Heart left ventricle (tissue), 13 donors: ENCODE measurements at regions not wholly inside any gene's neighbourhood (a gene's known extent, or its start where the extent isn't known, plus 50 kb on each side); places are given as distances from the start of the nearest gene placed in this dataset.

ENCODE experiments used
- POLR2A ChIP-seq, 2 donors: fragments of 450-650 bp; IDR thresholded peaks; one replicate each; pipeline ENCODE4 v1.6.1; 2017; ENCODE audit warnings: antibody characterized with exemption in 2 of 2, mild to moderate bottlenecking in 2 of 2, moderate library complexity in 2 of 2
- TF ChIP-seq, protein P1 (sequence below), 12 donors: fragments of 200-600 bp; sonication (generic) in 4 of 12; IDR thresholded peaks; one replicate each; pipeline versions ENCODE4 v1.5.0 to v1.8.0; 2018 to 2022; ENCODE audit warnings: antibody characterized with exemption in 12 of 12, mild to moderate bottlenecking in 5 of 12
- donor health status: ischemic (EF 13 %, LVEDD 7.1; RV severe dilation, severe dysfunction).
- donor health status: DM: no; HTN: yes; CAD: no.
- donor health status: DM: no; HTN: no; CAD: no.
- donor health status: ischemic (EF 25% LVEDD 6.9; RV normal size, moderate dysfunction).
- donor health status: ischemic (EF 25% LVEDD 5.7; RV mildly dilated, moderate dysfunction).
- donor health status: ischemic (EF 35%, LVEDD 5.7; RV mildly dilated, moderate dysfunction).
- donor health status: nonischemic (EF 11% LVEDD 7.7; RV severe dilation, severe dysfunction).
- donor health status: DM: yes; HTN: yes; CAD: no.
- donor health status: PGD.
- donor health status: ischemic (EF 29% LVEDD 5.4; RV normal size, mild dysfunction).
- donor health status: nonischemic (EF 23%, LVEDD 6.1; RV moderate dilation, normal function).

- TF ChIP-seq, protein P1, sequence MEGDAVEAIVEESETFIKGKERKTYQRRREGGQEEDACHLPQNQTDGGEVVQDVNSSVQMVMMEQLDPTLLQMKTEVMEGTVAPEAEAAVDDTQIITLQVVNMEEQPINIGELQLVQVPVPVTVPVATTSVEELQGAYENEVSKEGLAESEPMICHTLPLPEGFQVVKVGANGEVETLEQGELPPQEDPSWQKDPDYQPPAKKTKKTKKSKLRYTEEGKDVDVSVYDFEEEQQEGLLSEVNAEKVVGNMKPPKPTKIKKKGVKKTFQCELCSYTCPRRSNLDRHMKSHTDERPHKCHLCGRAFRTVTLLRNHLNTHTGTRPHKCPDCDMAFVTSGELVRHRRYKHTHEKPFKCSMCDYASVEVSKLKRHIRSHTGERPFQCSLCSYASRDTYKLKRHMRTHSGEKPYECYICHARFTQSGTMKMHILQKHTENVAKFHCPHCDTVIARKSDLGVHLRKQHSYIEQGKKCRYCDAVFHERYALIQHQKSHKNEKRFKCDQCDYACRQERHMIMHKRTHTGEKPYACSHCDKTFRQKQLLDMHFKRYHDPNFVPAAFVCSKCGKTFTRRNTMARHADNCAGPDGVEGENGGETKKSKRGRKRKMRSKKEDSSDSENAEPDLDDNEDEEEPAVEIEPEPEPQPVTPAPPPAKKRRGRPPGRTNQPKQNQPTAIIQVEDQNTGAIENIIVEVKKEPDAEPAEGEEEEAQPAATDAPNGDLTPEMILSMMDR (IDR thresholded peaks at IDR 0.05), result no peak
- no peak for TF ChIP-seq POLR2A (IDR thresholded peaks at IDR 0.05)
These were observed 70.2 kb upstream of the FBRSL1 start for GRCh38 chr12:132419631-132420246.
